ENCODE measurements at regions not wholly inside any gene's neighbourhood (a gene's known extent, or its start where the extent isn't known, plus 50 kb on each side); places are given as distances from the start of the nearest gene placed in this dataset.

DNA sequence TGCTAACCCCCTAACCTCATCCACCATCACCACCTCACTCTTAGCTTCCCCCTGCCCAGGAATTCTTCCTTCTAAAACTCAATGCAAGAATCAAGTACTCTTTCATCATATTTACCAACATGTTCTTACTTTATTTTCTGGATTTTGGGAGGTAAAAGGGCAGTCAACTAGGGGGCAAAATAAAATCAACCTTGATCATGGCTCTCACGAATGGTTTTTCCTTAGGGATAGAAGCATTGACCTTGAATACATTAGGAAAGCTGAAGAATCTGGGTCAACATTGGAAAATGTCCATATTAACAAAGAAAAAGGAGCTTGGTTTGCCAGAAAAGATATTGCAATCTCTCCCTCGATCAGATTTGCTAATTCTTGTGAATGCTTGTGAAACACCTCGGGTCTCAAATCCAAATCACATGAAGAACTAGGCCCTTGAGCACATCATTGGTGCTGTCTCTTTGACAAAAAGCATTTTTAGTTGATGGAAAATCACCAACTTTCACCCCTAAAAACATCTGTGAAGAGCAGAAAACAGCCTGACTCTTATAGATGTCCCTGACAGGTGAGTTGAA lies 58.9 kb downstream of the ZC3H11B start:
- CTCF ChIA-PET, result interaction anchor here (0.9 to 3.2 kb wide), 8 partner anchors 10 to 1294 kb away, joined by 3 to 22 read pairs (median 4); no protein-coding TSS in a partner anchor
- no peak for FAIRE-seq

DNA sequence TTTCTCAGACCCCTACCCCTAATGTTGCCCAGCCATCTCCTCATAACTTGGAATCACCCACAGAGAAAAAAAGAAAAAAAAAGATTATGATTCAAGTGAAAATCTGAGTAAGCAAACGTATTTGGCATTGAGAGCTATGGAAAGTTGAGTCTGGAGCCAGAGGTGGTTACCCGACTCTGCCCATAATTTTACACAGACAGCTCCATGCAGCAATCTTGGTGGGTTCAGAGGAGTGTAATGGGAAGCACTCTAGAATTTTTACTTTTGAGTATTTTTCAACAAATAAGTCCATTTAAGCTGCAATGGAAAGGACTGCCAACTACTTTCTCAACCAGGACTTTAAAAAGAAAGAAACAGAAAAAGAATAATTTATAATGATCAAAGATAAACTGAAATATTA lies 62.7 kb downstream of the ZC3H11B start:
- no peak for TF ChIP-seq USF2 (IDR thresholded peaks at IDR 0.05)
- TF ChIP-seq CHD2 (IDR thresholded peaks at IDR 0.05; ENCODE audit: low read length, partially characterized antibody), result no peak
- no peak for TF ChIP-seq RNF2 (IDR thresholded peaks at IDR 0.05; ENCODE audit: borderline replicate concordance, low read depth)
- no peak for TF ChIP-seq HOXB13 (CRISPR knock-in tag; IDR thresholded peaks at IDR 0.05; ENCODE audit: low read depth)
- TF ChIP-seq FOSL2 (IDR thresholded peaks at IDR 0.05), result no peak
- TF ChIP-seq FOSL2 (CRISPR knock-in tag; IDR thresholded peaks at IDR 0.05), result no peak
- TF ChIP-seq CHD4 (IDR thresholded peaks at IDR 0.05; ENCODE audit: borderline replicate concordance), result no peak
- TF ChIP-seq HDAC2 (IDR thresholded peaks at IDR 0.05), result no peak
- TF ChIP-seq RCOR1 (IDR thresholded peaks at IDR 0.05; ENCODE audit: low read depth, low read length), result no peak
- no peak for TF ChIP-seq RARB (CRISPR knock-in tag; IDR thresholded peaks at IDR 0.05)
- no peak for TF ChIP-seq MYC (IDR thresholded peaks at IDR 0.05; ENCODE audit: borderline replicate concordance, low read length)
- TF ChIP-seq, protein P1, sequence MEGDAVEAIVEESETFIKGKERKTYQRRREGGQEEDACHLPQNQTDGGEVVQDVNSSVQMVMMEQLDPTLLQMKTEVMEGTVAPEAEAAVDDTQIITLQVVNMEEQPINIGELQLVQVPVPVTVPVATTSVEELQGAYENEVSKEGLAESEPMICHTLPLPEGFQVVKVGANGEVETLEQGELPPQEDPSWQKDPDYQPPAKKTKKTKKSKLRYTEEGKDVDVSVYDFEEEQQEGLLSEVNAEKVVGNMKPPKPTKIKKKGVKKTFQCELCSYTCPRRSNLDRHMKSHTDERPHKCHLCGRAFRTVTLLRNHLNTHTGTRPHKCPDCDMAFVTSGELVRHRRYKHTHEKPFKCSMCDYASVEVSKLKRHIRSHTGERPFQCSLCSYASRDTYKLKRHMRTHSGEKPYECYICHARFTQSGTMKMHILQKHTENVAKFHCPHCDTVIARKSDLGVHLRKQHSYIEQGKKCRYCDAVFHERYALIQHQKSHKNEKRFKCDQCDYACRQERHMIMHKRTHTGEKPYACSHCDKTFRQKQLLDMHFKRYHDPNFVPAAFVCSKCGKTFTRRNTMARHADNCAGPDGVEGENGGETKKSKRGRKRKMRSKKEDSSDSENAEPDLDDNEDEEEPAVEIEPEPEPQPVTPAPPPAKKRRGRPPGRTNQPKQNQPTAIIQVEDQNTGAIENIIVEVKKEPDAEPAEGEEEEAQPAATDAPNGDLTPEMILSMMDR (IDR thresholded peaks at IDR 0.05), result no peak
- no peak for TF ChIP-seq NFE2L2 (conservative IDR thresholded peaks at IDR 0.05; ENCODE audit: low read length)
- Histone ChIP-seq H3K27ac (peak overlapping the region in 1 of 2 experiments; percentile 30; a peak in 1 of 6 replicates), H3K4me2 (no peak overlapping the region), H3K4me3 (no peak overlapping the region), H3K9me3 (no peaks in the 10 kb centered on the region), H3K4me1 (peaks cover 14% of the 10 kb centered on the region)
- DNase-seq (ENCODE audit: low read depth in 1 of 2, low spot score in 1 of 2), result no peak
- ChIA-PET POLR2A (no interaction called here), CTCF (interaction anchor here (0.8 to 1.0 kb wide), 2 partner anchors 111 to 1251 kb away, joined by 3 to 4 read pairs; no protein-coding TSS in a partner anchor)
- no peak for ATAC-seq
- 37% methylated on average over 2 of the region's 2 CpGs for WGBS (ENCODE audit: missing lambda C conversion rate)
- FAIRE-seq, result no peak

More for the DNA sequence above, 58.9 kb downstream of the ZC3H11B start:
- no peaks in the 10 kb centered on the region for H3K9me3 ChIP-seq
- TF ChIP-seq EHMT2 (IDR thresholded peaks at IDR 0.05; ENCODE audit: low read depth), result no peak
- TF ChIP-seq CBX8 (IDR thresholded peaks at IDR 0.05), result no peak
- TF ChIP-seq HEYL (CRISPR knock-in tag; IDR thresholded peaks at IDR 0.05), result no peak
- no peak for TF ChIP-seq ZNF302 (CRISPR knock-in tag; IDR thresholded peaks at IDR 0.05)
- TF ChIP-seq SREBF2 (IDR thresholded peaks at IDR 0.05), result no peak
- no peak for TF ChIP-seq NR3C1 (IDR thresholded peaks at IDR 0.05)
- TF ChIP-seq RFX5 (IDR thresholded peaks at IDR 0.05), result no peak
- TF ChIP-seq GATA3 (IDR thresholded peaks at IDR 0.05; ENCODE audit: borderline replicate concordance), result no peak
- TF ChIP-seq HOXB5 (CRISPR knock-in tag; IDR thresholded peaks at IDR 0.05), result no peak
- no peak for TF ChIP-seq MAFK (IDR thresholded peaks at IDR 0.05; ENCODE audit: partially characterized antibody)
- no peak for TF ChIP-seq EHF (CRISPR knock-in tag; IDR thresholded peaks at IDR 0.05)
- TF ChIP-seq TP53 (CRISPR knock-in tag; IDR thresholded peaks at IDR 0.05), result no peak
- no peak for TF ChIP-seq RAD21 (conservative IDR thresholded peaks at IDR 0.05 in 1 of 2, IDR thresholded peaks at IDR 0.05 in 1 of 2)
- no peak for TF ChIP-seq CBX2 (IDR thresholded peaks at IDR 0.05; ENCODE audit: borderline replicate concordance, low read depth)
- no peak for TF ChIP-seq HOXA7 (CRISPR knock-in tag; IDR thresholded peaks at IDR 0.05)
- TF ChIP-seq ZC3H11A (IDR thresholded peaks at IDR 0.05), result no peak
- TF ChIP-seq MYC (IDR thresholded peaks at IDR 0.05; ENCODE audit: borderline replicate concordance, low read length), result no peak
- TF ChIP-seq POLR2A (IDR thresholded peaks at IDR 0.05; ENCODE audit: low read length), result no peak
- TF ChIP-seq RARB (CRISPR knock-in tag; IDR thresholded peaks at IDR 0.05), result no peak
- TF ChIP-seq, protein P2, sequence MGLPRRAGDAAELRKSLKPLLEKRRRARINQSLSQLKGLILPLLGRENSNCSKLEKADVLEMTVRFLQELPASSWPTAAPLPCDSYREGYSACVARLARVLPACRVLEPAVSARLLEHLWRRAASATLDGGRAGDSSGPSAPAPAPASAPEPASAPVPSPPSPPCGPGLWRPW (IDR thresholded peaks at IDR 0.05), result no peak
- H3K27ac ChIP-seq, result peak overlapping the region; percentile 67 to 73; a peak in 4 of 6 replicates
- no peak for ATAC-seq
- WGBS (ENCODE audit: missing lambda C conversion rate), result 22% methylated on average over 3 of the region's 3 CpGs
- POLR2A ChIA-PET, result no interaction called here
- peaks cover 26% of the 10 kb centered on the region for H3K4me1 ChIP-seq
- H3K4me3 ChIP-seq, result no peak overlapping the region
- no peak for DNase-seq (ENCODE audit: low read depth in 1 of 2, low spot score in 1 of 2)
- H3K4me2 ChIP-seq, result no peak overlapping the region

Data from A549 (cell line).